ENCODE measurements at regions not wholly inside any gene's neighbourhood (a gene's known extent, or its start where the extent isn't known, plus 50 kb on each side); places are given as distances from the start of the nearest gene placed in this dataset.

DNA sequence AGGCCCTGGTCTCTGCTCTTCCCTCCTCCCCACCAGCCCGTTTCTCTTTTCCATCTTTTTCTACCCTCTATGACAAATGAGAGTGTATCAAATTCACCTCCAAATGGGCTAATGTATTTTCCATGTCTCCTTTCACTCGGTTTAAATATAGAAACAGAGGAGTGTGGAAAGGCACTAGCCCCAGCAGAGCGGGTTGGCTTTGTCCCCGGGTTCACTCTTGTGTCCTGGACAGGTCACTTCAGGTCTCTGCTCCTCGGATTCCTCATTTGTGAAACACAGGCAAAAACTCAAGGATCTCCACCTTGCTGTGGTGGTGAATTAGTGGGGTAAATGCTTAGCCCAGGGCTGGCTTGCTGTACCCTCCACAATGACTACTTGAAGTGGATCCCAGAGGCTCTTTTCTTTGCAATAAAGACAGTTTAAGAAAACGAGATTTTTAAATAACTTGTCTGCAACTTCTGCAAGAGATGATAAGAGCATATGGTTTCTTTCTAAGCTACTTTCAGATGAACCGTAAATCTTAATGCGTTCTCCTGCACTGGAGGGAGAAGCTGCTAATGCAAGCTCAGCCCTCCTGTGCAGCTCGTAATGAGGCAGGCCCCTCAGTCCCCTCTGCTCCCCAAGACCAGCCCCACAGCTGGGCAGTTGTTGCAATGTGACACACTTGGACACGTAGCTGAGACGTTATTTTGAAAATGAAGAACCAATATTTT, 292.9 kb downstream of the THBS2 start:
- no peaks in the 10 kb centered on the region for H3K36me3 ChIP-seq (ENCODE audit: insufficient read depth)
- H3K27me3 ChIP-seq (ENCODE audit: insufficient read depth, low read depth) = no peaks in the 10 kb centered on the region
- TF ChIP-seq, protein P1, sequence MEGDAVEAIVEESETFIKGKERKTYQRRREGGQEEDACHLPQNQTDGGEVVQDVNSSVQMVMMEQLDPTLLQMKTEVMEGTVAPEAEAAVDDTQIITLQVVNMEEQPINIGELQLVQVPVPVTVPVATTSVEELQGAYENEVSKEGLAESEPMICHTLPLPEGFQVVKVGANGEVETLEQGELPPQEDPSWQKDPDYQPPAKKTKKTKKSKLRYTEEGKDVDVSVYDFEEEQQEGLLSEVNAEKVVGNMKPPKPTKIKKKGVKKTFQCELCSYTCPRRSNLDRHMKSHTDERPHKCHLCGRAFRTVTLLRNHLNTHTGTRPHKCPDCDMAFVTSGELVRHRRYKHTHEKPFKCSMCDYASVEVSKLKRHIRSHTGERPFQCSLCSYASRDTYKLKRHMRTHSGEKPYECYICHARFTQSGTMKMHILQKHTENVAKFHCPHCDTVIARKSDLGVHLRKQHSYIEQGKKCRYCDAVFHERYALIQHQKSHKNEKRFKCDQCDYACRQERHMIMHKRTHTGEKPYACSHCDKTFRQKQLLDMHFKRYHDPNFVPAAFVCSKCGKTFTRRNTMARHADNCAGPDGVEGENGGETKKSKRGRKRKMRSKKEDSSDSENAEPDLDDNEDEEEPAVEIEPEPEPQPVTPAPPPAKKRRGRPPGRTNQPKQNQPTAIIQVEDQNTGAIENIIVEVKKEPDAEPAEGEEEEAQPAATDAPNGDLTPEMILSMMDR (conservative IDR thresholded peaks at IDR 0.05; ENCODE audit: low read depth, low read length) = no peak
- no peak overlapping the region for H3K4me3 ChIP-seq (IDR thresholded peaks at IDR 0.05; ENCODE audit: insufficient read depth, low read depth, low read length)
- no peak overlapping the region for H3K9ac ChIP-seq
- H3K4me2 ChIP-seq = no peak overlapping the region
- H4K20me1 ChIP-seq (ENCODE audit: insufficient read depth) = no peaks in the 10 kb centered on the region
- H3K4me1 ChIP-seq (ENCODE audit: low read depth, poor library complexity, severe bottlenecking) = no peaks in the 10 kb centered on the region
- H3K27ac ChIP-seq = no peak overlapping the region
- H3K79me2 ChIP-seq (ENCODE audit: insufficient read depth, low read depth) = no peaks in the 10 kb centered on the region
- H2AFZ ChIP-seq (ENCODE audit: low read depth) = no peak overlapping the region

DNA sequence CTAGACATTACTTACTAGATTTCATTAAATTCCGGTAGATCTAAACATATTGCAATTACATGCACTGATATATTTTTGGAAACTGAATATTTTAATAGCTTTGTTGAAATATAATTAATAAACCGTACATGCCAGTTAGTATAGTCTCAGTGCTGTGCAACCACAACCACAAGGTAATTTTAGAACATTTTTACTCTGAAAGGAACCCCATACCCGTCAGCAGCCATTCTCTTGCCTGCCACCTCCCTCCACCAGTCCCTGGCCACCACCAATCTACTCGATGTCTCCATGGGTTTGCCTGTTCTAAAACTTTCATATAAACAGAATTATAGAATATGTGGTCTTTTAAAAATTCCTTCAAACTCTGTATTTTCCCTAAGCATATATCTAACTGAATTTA, 293.9 kb downstream of the THBS2 start:
- Histone ChIP-seq H4K20me1 (ENCODE audit: insufficient read depth) (no peaks in the 10 kb centered on the region), H3K4me1 (ENCODE audit: low read depth, poor library complexity, severe bottlenecking) (no peaks in the 10 kb centered on the region), H3K27ac (no peak overlapping the region), H3K27me3 (ENCODE audit: insufficient read depth, low read depth) (no peaks in the 10 kb centered on the region), H2AFZ (ENCODE audit: low read depth) (no peak overlapping the region), H3K36me3 (ENCODE audit: insufficient read depth) (no peaks in the 10 kb centered on the region), H3K79me2 (ENCODE audit: insufficient read depth, low read depth) (no peaks in the 10 kb centered on the region), H3K4me2 (no peak overlapping the region), H3K9ac (no peak overlapping the region), H3K4me3 (IDR thresholded peaks at IDR 0.05; ENCODE audit: insufficient read depth, low read depth, low read length) (no peak overlapping the region)
- TF ChIP-seq, protein P1 (conservative IDR thresholded peaks at IDR 0.05; ENCODE audit: low read depth, low read length) = no peak

DNA sequence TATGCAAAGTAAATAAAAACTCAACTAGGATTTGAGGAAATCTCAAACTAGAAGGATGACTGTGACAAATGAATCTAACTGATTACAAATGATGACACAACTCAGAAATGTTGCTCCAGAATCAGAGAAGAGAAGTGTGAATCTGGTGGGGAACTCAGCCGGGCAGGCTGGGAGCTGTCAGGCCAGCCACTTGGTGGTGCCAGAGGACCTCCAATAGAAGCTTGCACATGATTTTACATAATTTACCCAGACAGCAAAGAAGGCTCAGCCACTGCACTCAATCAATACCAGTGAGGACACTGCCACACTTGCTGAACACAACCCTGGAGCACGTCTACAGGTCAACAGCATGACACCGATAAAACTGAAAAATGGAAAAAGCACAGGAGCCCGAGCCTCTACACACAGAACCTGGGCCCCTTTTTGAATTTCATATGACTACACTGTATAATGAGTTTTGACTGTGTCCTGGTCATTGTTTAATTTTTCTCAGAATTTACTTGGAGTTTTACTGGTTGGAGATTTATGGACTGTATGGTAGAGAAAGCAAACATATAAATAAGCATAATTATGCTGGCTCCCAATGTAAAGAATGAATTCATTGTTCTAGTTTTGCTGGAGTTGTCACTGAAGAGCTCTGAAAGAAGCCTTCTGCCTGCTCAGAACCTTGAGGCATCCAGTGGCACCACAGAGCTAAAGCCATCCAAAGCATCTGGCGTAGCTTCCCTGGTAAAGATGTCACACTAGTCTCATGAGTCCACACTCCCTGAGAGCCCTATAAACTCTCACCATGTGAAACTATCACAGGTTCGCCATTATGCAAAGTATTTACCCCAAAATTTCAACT, 296.5 kb downstream of the THBS2 start:
- Histone ChIP-seq H3K36me3 (ENCODE audit: insufficient read depth) (no peaks in the 10 kb centered on the region), H3K79me2 (ENCODE audit: insufficient read depth, low read depth) (no peaks in the 10 kb centered on the region), H3K4me2 (no peak overlapping the region), H3K9ac (no peak overlapping the region), H3K27ac (no peak overlapping the region), H3K4me3 (IDR thresholded peaks at IDR 0.05; ENCODE audit: insufficient read depth, low read depth, low read length) (no peak overlapping the region), H3K4me1 (ENCODE audit: low read depth, poor library complexity, severe bottlenecking) (no peaks in the 10 kb centered on the region), H4K20me1 (ENCODE audit: insufficient read depth) (no peaks in the 10 kb centered on the region), H2AFZ (ENCODE audit: low read depth) (no peak overlapping the region), H3K27me3 (ENCODE audit: insufficient read depth, low read depth) (no peaks in the 10 kb centered on the region)
- TF ChIP-seq, protein P1 (conservative IDR thresholded peaks at IDR 0.05; ENCODE audit: low read depth, low read length) = peak; percentile 75

DNA sequence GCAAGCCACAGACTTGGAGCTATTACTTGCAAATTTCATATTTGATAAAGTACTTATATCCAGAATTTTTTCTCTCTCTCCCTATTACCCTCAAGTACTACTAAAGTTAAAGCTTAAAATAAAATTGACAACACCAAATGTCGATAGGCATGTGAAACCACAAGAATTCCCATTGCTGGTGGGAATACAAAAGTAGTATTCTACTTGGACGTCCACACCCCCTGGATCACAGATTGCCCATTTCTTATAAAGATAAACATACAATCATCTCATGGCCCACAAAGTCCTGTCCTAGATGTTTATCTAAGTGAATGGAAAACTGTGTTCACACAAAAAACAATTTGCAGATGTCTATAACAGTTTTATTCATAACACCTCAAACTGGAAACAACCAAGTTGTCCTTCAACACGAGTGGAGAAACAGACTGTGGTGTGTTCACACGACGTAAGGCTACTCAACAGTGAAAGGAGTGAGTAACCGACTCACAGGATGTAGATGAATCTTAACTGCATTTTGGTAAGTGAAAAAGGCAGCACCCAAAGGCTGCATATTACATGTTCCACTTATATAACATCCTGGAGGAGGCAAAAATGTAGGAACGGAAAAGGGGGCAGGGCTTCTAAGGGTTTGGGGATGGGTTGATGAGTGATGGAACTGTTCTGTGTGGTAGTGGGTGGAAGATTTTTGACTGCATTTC, 297.4 kb downstream of the THBS2 start:
- no peaks in the 10 kb centered on the region for H3K36me3 ChIP-seq (ENCODE audit: insufficient read depth)
- H4K20me1 ChIP-seq (ENCODE audit: insufficient read depth) = no peaks in the 10 kb centered on the region
- TF ChIP-seq, protein P1 (conservative IDR thresholded peaks at IDR 0.05; ENCODE audit: low read depth, low read length) = no peak
- no peak overlapping the region for H3K27ac ChIP-seq
- no peak overlapping the region for H2AFZ ChIP-seq (ENCODE audit: low read depth)
- H3K79me2 ChIP-seq (ENCODE audit: insufficient read depth, low read depth) = no peaks in the 10 kb centered on the region
- no peaks in the 10 kb centered on the region for H3K4me1 ChIP-seq (ENCODE audit: low read depth, poor library complexity, severe bottlenecking)
- H3K4me2 ChIP-seq = no peak overlapping the region
- H3K4me3 ChIP-seq (IDR thresholded peaks at IDR 0.05; ENCODE audit: insufficient read depth, low read depth, low read length) = no peak overlapping the region
- no peaks in the 10 kb centered on the region for H3K27me3 ChIP-seq (ENCODE audit: insufficient read depth, low read depth)
- no peak overlapping the region for H3K9ac ChIP-seq
